Thoracic aorta (tissue), 2 donors: ENCODE measurements at regions not wholly inside any gene's neighbourhood (a gene's known extent, or its start where the extent isn't known, plus 50 kb on each side); places are given as distances from the start of the nearest gene placed in this dataset.

Experiments used
- ATAC-seq: fragments of 150-250 bp; one replicate; pipeline ENCODE4 v1.8.0; 2017; ENCODE audit warnings: low read depth; ENCODE audit not compliant: insufficient number of reproducible peaks, low FRiP score
- DNase-seq: peaks from one replicate; pipeline ENCODE4 v3.0.0-alpha.2; 2020; ENCODE audit warnings: low spot score
- H3K27ac ChIP-seq, 2 donors: fragments of 200-600 bp; sonication (generic); 1 replicate in 1 of 2; 2 replicates in 1 of 2; pipeline ENCODE4 v1.5.1; 2016; ENCODE audit warnings: mild to moderate bottlenecking in 2 of 2, moderate library complexity in 2 of 2
- H3K27me3 ChIP-seq: fragments of 200-600 bp; sonication (generic); replicated peaks from 2 replicates; pipeline ENCODE4 v1.6.0; 2016; ENCODE audit warnings: mild to moderate bottlenecking; ENCODE audit not compliant: insufficient read depth
- H3K36me3 ChIP-seq: fragments of 200-600 bp; sonication (generic); one replicate; pipeline ENCODE4 v1.5.1; 2016
- H3K4me1 ChIP-seq, 2 donors: fragments of 200-600 bp; sonication (generic); 1 replicate in 1 of 2; 2 replicates in 1 of 2; pipeline versions ENCODE4 v1.5.1 to v1.6.0; 2016; ENCODE audit warnings: low read depth in 2 of 2, mild to moderate bottlenecking in 1 of 2; ENCODE audit not compliant: control insufficient read depth in 1 of 2
- H3K4me3 ChIP-seq: fragments of 200-600 bp; sonication (generic); 2 replicates; pipeline ENCODE4 v1.5.1; 2016; ENCODE audit warnings: mild to moderate bottlenecking
- H3K9me3 ChIP-seq: fragments of 200-600 bp; sonication (generic); 2 replicates; pipeline ENCODE4 v1.5.1; 2016
- TF ChIP-seq, protein P1 (sequence below): fragments of 200-600 bp; sonication (generic); IDR thresholded peaks from one replicate; pipeline ENCODE4 v1.5.1; 2019; ENCODE audit warnings: antibody characterized with exemption

DNA sequence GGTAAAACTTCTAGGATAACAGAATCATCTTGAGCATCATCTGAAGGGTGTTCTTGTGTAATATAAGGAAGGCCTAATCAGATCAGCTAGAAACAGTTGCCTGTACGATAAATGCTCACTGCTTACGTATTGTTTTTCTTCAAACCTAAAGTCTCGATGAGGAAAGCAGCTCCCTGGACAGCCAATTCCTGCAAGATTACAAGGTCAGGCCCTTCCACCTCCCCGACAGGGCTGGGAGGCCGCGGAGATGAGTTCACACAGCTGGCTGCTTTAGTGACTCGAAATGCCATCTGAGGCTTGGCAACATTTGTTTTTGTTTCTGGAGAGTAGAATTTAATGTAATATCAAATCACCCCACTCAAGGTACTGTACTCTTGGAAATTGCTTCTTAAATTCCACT is 95.1 kb upstream of the PFKP start:
- DNase-seq (no peak), ATAC-seq (no peak)
- TF ChIP-seq, protein P1, sequence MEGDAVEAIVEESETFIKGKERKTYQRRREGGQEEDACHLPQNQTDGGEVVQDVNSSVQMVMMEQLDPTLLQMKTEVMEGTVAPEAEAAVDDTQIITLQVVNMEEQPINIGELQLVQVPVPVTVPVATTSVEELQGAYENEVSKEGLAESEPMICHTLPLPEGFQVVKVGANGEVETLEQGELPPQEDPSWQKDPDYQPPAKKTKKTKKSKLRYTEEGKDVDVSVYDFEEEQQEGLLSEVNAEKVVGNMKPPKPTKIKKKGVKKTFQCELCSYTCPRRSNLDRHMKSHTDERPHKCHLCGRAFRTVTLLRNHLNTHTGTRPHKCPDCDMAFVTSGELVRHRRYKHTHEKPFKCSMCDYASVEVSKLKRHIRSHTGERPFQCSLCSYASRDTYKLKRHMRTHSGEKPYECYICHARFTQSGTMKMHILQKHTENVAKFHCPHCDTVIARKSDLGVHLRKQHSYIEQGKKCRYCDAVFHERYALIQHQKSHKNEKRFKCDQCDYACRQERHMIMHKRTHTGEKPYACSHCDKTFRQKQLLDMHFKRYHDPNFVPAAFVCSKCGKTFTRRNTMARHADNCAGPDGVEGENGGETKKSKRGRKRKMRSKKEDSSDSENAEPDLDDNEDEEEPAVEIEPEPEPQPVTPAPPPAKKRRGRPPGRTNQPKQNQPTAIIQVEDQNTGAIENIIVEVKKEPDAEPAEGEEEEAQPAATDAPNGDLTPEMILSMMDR: no peak
- no peaks in the 10 kb centered on the region for H3K27me3 ChIP-seq
- no peaks in the 10 kb centered on the region for H3K4me1 ChIP-seq
- H3K9me3 ChIP-seq: no peaks in the 10 kb centered on the region
- H3K4me3 ChIP-seq: no peak overlapping the region
- no peaks in the 10 kb centered on the region for H3K36me3 ChIP-seq
- no peak overlapping the region for H3K27ac ChIP-seq

DNA sequence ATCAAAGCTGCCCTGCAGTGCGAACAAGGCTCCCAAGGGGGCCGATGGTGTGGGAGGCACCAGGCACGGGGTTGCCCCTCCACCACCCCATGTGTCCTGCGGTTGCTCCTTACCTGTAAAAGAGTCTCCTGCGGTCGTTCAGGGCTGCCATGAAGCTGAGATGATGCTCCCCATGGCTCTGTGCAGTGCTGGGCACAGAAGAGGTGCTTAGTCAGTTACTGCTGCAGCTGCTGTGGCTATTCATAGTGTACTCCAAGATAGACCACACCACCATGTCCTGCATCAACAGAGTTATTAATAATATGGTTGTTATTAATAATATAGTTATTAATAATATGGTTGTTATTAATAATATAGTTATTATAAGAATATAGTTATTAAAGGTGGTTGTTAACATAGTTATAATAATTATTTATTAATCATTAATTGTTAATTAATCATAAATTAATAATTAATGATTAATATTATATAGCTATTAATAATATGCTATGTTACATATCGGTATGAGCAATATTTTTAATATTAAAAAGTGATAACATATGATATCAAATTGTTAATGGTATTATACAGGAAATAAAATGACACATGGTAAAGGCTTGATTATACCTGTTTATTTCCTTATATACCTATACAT is 97.0 kb upstream of the PFKP start:
- Histone ChIP-seq H3K4me3 (no peak overlapping the region), H3K4me1 (no peaks in the 10 kb centered on the region), H3K36me3 (no peaks in the 10 kb centered on the region), H3K27me3 (no peaks in the 10 kb centered on the region), H3K27ac (no peak overlapping the region), H3K9me3 (no peaks in the 10 kb centered on the region)
- DNase-seq (no peak), ATAC-seq (no peak)
- TF ChIP-seq, protein P1: no peak

DNA sequence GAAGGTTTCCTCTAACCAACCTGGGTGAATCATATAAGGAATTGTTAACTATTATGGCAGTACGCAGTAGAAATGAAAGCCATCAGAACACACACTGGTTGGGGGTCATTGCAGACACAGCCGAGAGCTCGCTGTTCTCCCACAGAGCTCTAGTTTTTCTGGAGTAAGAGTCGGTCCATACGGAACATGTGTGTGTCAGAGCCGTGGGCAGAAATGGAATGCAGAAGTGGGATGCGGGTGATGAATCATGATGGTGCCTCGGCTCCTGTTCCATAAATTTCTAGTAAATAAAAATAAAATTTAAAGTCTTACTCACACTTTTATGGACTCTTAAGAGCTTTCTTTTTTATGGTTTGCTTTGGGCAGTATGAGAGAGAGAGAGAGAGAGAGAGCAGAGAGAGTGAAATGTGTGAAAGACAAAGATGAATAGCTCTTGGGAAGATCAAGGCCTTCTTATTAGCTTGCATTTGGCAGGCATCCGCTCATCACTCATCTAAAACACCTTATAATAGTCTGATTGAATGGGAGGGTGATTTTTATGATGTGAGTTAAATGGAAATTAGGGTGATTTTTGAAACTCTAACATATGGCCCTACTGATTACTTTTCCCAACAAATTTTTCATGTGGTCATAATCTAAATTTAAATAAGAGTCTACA is 98.8 kb upstream of the PFKP start:
- Histone ChIP-seq H3K27me3 (no peaks in the 10 kb centered on the region), H3K4me1 (no peaks in the 10 kb centered on the region), H3K27ac (no peak overlapping the region), H3K36me3 (no peaks in the 10 kb centered on the region), H3K4me3 (no peak overlapping the region), H3K9me3 (no peaks in the 10 kb centered on the region)
- no peak for ATAC-seq
- no peak for DNase-seq
- TF ChIP-seq, protein P1: no peak

DNA sequence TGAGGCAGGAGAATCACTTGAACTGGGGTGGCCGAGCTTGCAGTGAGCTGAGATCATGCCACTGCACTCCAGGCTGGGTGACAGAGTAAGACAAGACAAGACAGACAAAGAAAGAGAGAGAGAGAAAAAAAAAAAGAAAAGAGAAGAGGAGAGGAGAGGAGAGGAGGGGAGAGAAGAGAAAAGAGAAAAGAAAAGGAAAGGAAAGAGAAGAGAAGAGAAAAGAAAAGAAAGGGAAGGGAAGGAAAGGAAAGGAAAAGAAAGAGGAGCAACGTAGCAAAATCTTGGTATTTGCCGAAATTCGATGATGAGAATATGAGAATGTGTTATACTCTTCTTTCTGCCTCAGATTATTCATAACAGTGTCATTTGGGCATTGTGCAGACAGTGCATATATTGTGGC is 101.2 kb upstream of the PFKP start:
- H3K27me3 ChIP-seq: no peaks in the 10 kb centered on the region
- TF ChIP-seq, protein P1: no peak
- no peaks in the 10 kb centered on the region for H3K4me1 ChIP-seq
- no peak overlapping the region for H3K4me3 ChIP-seq
- DNase-seq (no peak), ATAC-seq (no peak)
- no peak overlapping the region for H3K27ac ChIP-seq
- no peaks in the 10 kb centered on the region for H3K9me3 ChIP-seq
- H3K36me3 ChIP-seq: no peaks in the 10 kb centered on the region

DNA sequence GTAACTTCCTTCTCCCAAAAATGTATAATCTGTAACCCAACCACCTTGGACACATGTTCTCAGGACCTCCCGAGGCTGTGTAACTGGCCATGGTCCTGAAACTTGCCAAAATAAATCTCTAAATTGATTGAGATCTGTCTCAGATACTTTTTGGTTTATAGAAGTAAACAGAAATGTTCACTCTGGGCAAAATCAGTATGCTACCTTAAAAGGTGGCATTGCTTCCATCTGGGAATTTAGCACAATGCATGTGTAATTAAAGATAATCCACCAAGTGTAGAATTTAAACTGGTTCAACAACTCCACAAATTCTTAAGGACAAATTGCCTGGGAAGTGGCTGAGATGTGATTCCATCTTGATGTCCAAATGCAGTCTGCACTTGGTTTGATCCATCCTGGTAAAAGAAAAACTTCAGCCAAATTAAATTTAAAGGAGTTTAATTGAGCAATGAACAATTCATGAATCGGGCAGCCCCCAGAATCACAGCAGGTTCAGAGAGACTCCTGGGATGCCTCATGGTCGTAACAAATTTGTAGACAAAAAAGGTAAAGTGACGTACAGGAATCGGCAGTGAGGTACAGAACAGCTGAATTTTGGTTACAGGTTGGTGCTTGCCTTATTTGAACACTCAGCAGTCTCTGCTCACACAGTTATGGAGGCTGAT is 102.6 kb upstream of the PFKP start:
- ATAC-seq (no peak), DNase-seq (no peak)
- Histone ChIP-seq H3K36me3 (no peaks in the 10 kb centered on the region), H3K27me3 (no peaks in the 10 kb centered on the region), H3K4me1 (no peaks in the 10 kb centered on the region), H3K27ac (no peak overlapping the region), H3K9me3 (no peaks in the 10 kb centered on the region), H3K4me3 (no peak overlapping the region)
- TF ChIP-seq, protein P1: no peak
